B cell (primary cell): ENCODE measurements at regions not wholly inside any gene's neighbourhood (a gene's known extent, or its start where the extent isn't known, plus 50 kb on each side); places are given as distances from the start of the nearest gene placed in this dataset.

Source experiments
- CTCF ChIP-seq: fragments of 200-600 bp; IDR thresholded peaks from one replicate; pipeline ENCODE4 v1.8.0; 2022; ENCODE audit warnings: antibody characterized with exemption, mild to moderate bottlenecking
- EZH2 ChIP-seq: IDR thresholded peaks from 2 replicates; pipeline ENCODE4 v1.6.1; 2012; ENCODE audit warnings: borderline replicate concordance, low read depth, mild to moderate bottlenecking, moderate library complexity, low read length; ENCODE audit not compliant: insufficient read depth, poor library complexity, severe bottlenecking

GRCh38 chr4:32002037-32002747 lies 1282.0 kb downstream of the PCDH7 start:
- no peak for TF ChIP-seq CTCF
- no peak for TF ChIP-seq EZH2
